HT1080 (cell line): ENCODE measurements at regions not wholly inside any gene's neighbourhood (a gene's known extent, or its start where the extent isn't known, plus 50 kb on each side); places are given as distances from the start of the nearest gene placed in this dataset.
"Not testable (repeated sequence)": the region's sequence is repeated elsewhere in the genome, so short reads cannot be mapped to it uniquely, and the experiment has no call there.

Source experiments
- DNase-seq: peaks from one replicate; pipeline ENCODE4 v3.0.0-alpha.2; 2015; ENCODE audit warnings: low read depth

- not testable (repeated sequence) for DNase-seq
Observed at GRCh38 chr1:149275802-149276201, 172.5 kb upstream of the NBPF9 start.

GRCh38 chr1:149276496-149276895 is 173.1 kb upstream of the NBPF9 start:
- not testable (repeated sequence) for DNase-seq

- DNase-seq = not testable (repeated sequence)
Observed at GRCh38 chr1:149278156-149278555, 174.8 kb upstream of the NBPF9 start.

GRCh38 chr1:149279015-149279414 is 175.7 kb upstream of the NBPF9 start:
- not testable (repeated sequence) for DNase-seq

- not testable (repeated sequence) for DNase-seq
Observed at GRCh38 chr1:149279512-149279911, 176.2 kb upstream of the NBPF9 start.

GRCh38 chr1:149284773-149285172 is 181.4 kb upstream of the NBPF9 start:
- DNase-seq = not testable (repeated sequence)

GRCh38 chr1:149285205-149285604 is 181.9 kb upstream of the NBPF9 start:
- DNase-seq = not testable (repeated sequence)

GRCh38 chr1:149285638-149286037 is 182.3 kb upstream of the NBPF9 start:
- DNase-seq = not testable (repeated sequence)

- DNase-seq = not testable (repeated sequence)
Observed at GRCh38 chr1:149288580-149288979, 185.2 kb upstream of the NBPF9 start.

- DNase-seq = not testable (repeated sequence)
Observed at GRCh38 chr1:149300478-149301218, 174.2 kb upstream of the NBPF19 start.

- not testable (repeated sequence) for DNase-seq
Observed at GRCh38 chr1:149301282-149301681, 173.6 kb upstream of the NBPF19 start.

- not testable (repeated sequence) for DNase-seq
Observed at GRCh38 chr1:149304796-149305195, 170.0 kb upstream of the NBPF19 start.

GRCh38 chr1:149307640-149308039 is 167.2 kb upstream of the NBPF19 start:
- DNase-seq = not testable (repeated sequence)

- not testable (repeated sequence) for DNase-seq
Observed at GRCh38 chr1:149314921-149315320, 159.9 kb upstream of the NBPF19 start.

- not testable (repeated sequence) for DNase-seq
Observed at GRCh38 chr1:149320971-149321731, 153.7 kb upstream of the NBPF19 start.

- not testable (repeated sequence) for DNase-seq
Observed at GRCh38 chr1:149321732-149322016, 153.2 kb upstream of the NBPF19 start.

GRCh38 chr1:149330081-149330335 is 144.8 kb upstream of the NBPF19 start:
- not testable (repeated sequence) for DNase-seq

- not testable (repeated sequence) for DNase-seq
Observed at GRCh38 chr1:149336082-149336481, 138.8 kb upstream of the NBPF19 start.

- not testable (repeated sequence) for DNase-seq
Observed at GRCh38 chr1:149338221-149338691, 136.6 kb upstream of the NBPF19 start.

- DNase-seq = not testable (repeated sequence)
Observed at GRCh38 chr1:149338698-149339097, 136.1 kb upstream of the NBPF19 start.

- not testable (repeated sequence) for DNase-seq
Observed at GRCh38 chr1:149349448-149349847, 125.4 kb upstream of the NBPF19 start.

- not testable (repeated sequence) for DNase-seq
Observed at GRCh38 chr1:149352205-149352604, 122.6 kb upstream of the NBPF19 start.

GRCh38 chr1:149354579-149354978 is 120.3 kb upstream of the NBPF19 start:
- DNase-seq = not testable (repeated sequence)
